ENCODE measurements at regions not wholly inside any gene's neighbourhood (a gene's known extent, or its start where the extent isn't known, plus 50 kb on each side); places are given as distances from the start of the nearest gene placed in this dataset.

DNA sequence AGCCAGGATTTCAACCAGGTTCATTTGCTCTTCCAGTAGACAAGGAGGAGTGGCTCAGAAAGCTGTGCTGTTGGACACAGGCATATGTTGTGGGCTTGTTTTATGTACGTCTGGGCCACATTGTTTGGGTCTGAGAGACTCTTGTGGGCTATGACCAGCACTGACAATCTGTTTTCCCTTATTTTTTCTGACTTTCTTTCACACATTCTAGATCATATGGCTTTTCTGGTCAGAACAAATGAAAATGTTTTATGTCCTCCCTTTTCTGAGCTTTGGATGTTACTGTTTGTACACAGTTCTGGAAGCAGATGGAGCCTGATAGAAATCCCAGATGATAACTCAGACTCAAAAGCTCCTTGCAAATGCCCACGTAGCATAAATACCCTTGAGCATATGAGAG is 85.8 kb upstream of the RGMA start:
- DNase-seq (no peak), ATAC-seq (ENCODE audit: low read depth) (no peak)
- ChIA-PET POLR2A (no interaction called here), CTCF (no interaction called here)
- no peaks in the 10 kb centered on the region for H3K36me3 Mint-ChIP-seq (ENCODE audit: low read depth)
- intact Hi-C loops (cut with micrococcal nuclease): no loop called here
- TF ChIP-seq, protein P1, sequence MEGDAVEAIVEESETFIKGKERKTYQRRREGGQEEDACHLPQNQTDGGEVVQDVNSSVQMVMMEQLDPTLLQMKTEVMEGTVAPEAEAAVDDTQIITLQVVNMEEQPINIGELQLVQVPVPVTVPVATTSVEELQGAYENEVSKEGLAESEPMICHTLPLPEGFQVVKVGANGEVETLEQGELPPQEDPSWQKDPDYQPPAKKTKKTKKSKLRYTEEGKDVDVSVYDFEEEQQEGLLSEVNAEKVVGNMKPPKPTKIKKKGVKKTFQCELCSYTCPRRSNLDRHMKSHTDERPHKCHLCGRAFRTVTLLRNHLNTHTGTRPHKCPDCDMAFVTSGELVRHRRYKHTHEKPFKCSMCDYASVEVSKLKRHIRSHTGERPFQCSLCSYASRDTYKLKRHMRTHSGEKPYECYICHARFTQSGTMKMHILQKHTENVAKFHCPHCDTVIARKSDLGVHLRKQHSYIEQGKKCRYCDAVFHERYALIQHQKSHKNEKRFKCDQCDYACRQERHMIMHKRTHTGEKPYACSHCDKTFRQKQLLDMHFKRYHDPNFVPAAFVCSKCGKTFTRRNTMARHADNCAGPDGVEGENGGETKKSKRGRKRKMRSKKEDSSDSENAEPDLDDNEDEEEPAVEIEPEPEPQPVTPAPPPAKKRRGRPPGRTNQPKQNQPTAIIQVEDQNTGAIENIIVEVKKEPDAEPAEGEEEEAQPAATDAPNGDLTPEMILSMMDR (IDR thresholded peaks at IDR 0.05): no peak
- H3K4me1 Mint-ChIP-seq: no peaks in the 10 kb centered on the region
- no peak overlapping the region for H3K4me3 Mint-ChIP-seq
- peaks cover 2% of the 10 kb centered on the region for H3K9me3 Mint-ChIP-seq
- H3K27ac Mint-ChIP-seq: no peak overlapping the region
- peaks cover 15% of the 10 kb centered on the region for H3K27me3 Mint-ChIP-seq

DNA sequence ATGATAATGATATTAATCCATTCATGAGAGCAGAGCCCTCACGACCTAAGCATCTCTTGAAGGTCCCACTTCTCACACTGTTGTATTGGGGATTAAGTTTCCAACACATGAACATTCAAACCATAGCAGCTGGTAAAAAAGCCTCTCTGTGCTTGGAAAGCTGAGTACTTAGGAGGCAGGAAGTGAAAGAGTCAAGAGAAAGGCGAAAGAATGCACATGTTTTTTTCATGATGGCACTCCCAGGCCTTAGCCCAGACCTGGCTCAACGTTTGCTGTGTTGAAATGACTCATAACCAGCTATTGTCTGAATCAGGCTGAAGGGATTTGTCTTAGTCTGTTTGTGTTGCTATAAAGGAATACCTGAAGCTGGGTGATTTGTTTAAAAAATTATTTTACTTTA is 84.4 kb upstream of the RGMA start:
- TF ChIP-seq, protein P1 (IDR thresholded peaks at IDR 0.05): no peak
- Mint-ChIP-seq H3K4me1 (no peaks in the 10 kb centered on the region), H3K4me3 (no peak overlapping the region), H3K9me3 (peaks cover 2% of the 10 kb centered on the region), H3K27ac (no peak overlapping the region), H3K36me3 (ENCODE audit: low read depth) (no peaks in the 10 kb centered on the region), H3K27me3 (peaks cover 13% of the 10 kb centered on the region)
- DNase-seq: no peak
- CTCF ChIA-PET: no interaction called here
- no peak for ATAC-seq (ENCODE audit: low read depth)
- intact Hi-C loops (cut with micrococcal nuclease): no loop called here
- POLR2A ChIA-PET: no interaction called here

DNA sequence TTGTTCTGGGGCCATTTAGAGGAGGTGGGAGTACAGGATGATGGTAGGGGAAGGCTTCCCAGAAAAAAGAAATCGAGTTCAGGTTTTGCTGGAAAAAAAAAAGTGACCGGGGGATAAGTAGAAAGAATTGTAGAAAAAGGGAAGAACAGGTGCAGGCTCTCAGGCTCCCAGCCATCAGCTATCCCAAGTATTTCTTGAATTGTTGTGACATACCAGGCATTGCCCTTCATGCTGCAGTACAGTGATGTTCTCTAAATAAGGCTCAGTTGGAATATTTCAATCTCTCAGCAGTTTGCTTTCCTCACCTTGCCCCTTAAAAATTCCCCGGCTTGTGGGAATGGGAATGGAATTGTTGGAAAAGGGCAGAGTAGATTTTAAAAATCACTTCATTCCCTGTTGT is 82.5 kb upstream of the RGMA start:
- Mint-ChIP-seq H3K4me1 (no peaks in the 10 kb centered on the region), H3K4me3 (no peak overlapping the region), H3K9me3 (peaks cover 2% of the 10 kb centered on the region), H3K27me3 (peaks cover 13% of the 10 kb centered on the region), H3K27ac (no peak overlapping the region), H3K36me3 (ENCODE audit: low read depth) (no peaks in the 10 kb centered on the region)
- no peak for DNase-seq
- POLR2A ChIA-PET: no interaction called here
- TF ChIP-seq, protein P1 (IDR thresholded peaks at IDR 0.05): no peak
- intact Hi-C loops (cut with micrococcal nuclease): no loop called here
- ATAC-seq (ENCODE audit: low read depth): no peak
- CTCF ChIA-PET: no interaction called here

DNA sequence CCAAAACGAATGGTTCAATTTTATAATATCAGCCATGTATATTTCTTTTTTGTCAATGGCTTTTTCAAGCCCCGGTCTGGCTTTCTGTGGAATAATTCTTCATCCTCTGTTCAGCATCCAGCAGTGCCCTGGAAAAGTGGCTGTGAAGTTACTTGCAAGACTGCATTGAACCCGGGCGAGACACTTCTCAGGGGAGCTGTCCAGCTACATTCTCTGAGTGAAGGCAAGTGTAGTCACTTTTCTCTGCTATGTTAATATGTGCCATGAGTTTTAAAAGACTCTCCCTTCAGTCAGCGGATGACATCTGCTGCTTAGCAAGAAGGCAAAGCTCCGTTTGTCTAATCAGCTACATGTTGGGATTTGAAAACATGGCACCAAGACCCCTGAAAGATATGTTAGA is 81.3 kb upstream of the RGMA start:
- CTCF ChIA-PET: no interaction called here
- H3K27ac Mint-ChIP-seq: no peak overlapping the region
- intact Hi-C loops (cut with micrococcal nuclease): no loop called here
- peaks cover 10% of the 10 kb centered on the region for H3K27me3 Mint-ChIP-seq
- H3K9me3 Mint-ChIP-seq: peaks cover 2% of the 10 kb centered on the region
- H3K4me3 Mint-ChIP-seq: no peak overlapping the region
- no peaks in the 10 kb centered on the region for H3K36me3 Mint-ChIP-seq (ENCODE audit: low read depth)
- ATAC-seq (ENCODE audit: low read depth): no peak
- TF ChIP-seq, protein P1 (IDR thresholded peaks at IDR 0.05): no peak
- H3K4me1 Mint-ChIP-seq: no peaks in the 10 kb centered on the region
- POLR2A ChIA-PET: no interaction called here
- DNase-seq: no peak

DNA sequence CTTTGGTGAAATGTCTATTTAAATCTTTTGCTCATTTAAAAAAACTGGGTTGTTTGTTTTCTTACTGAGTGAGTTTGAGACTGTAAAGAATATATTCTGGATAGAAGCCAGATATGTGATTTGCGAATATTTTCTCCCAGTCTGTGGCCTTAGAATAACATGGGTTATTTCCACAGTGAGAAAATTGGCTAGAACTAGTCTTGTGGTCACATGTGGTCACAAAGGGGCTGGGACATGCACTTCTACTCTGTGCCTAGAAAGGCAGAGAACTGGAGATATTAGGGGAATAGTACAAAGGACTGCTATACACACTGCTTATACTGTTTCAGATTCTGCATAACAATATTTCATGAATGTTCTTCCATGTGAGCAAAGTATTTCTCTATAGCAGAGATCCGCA is 79.9 kb upstream of the RGMA start:
- ChIA-PET POLR2A (no interaction called here), CTCF (no interaction called here)
- DNase-seq: no peak

More for the DNA sequence above, 79.9 kb upstream of the RGMA start:
- Mint-ChIP-seq H3K4me1 (no peaks in the 10 kb centered on the region), H3K27me3 (peaks cover 12% of the 10 kb centered on the region), H3K9me3 (peaks cover 2% of the 10 kb centered on the region), H3K27ac (no peak overlapping the region), H3K4me3 (no peak overlapping the region), H3K36me3 (ENCODE audit: low read depth) (no peaks in the 10 kb centered on the region)
- ATAC-seq (ENCODE audit: low read depth): no peak
- TF ChIP-seq, protein P1 (IDR thresholded peaks at IDR 0.05): no peak
- intact Hi-C loops (cut with micrococcal nuclease): no loop called here

Measured in activated B cell treated with CpG ODN at 0.5 μM for 24 hours (primary cell).